Central memory CD8-positive, alpha-beta T cell (primary cell): ENCODE measurements at regions not wholly inside any gene's neighbourhood (a gene's known extent, or its start where the extent isn't known, plus 50 kb on each side); places are given as distances from the start of the nearest gene placed in this dataset.

Source experiments
- ATAC-seq: fragments of 150-1000 bp; cut with Tn5 transposase; replicated peaks from 2 replicates; pipeline ENCODE4 v1.10.0; 2022; ENCODE audit warnings: mild to moderate bottlenecking, moderate FRiP score, moderate number of reproducible peaks; ENCODE audit not compliant: poor library complexity, severe bottlenecking; ENCODE audit errors: extremely low read depth
- DNase-seq, 2 donors: peaks; one replicate each; pipeline ENCODE4 v3.0.0; 2021; ENCODE audit warnings: low spot score in 2 of 2
- H3K27ac Mint-ChIP-seq: one replicate; pipeline ENCODE4 v1.8.0; 2022; ENCODE audit warnings: low read depth, mild to moderate bottlenecking, moderate library complexity, mixed read lengths
- H3K27me3 Mint-ChIP-seq: one replicate; pipeline ENCODE4 v1.8.0; 2022; ENCODE audit warnings: mixed read lengths
- H3K36me3 Mint-ChIP-seq: one replicate; pipeline ENCODE4 v1.8.0; 2022; ENCODE audit warnings: mild to moderate bottlenecking, moderate library complexity, mixed read lengths; ENCODE audit not compliant: insufficient read depth
- H3K4me1 Mint-ChIP-seq: one replicate; pipeline ENCODE4 v1.8.0; 2022; ENCODE audit warnings: mixed read lengths
- H3K4me3 Mint-ChIP-seq: one replicate; pipeline ENCODE4 v1.8.0; 2022; ENCODE audit warnings: mild to moderate bottlenecking, moderate library complexity, mixed read lengths
- H3K9me3 Mint-ChIP-seq: one replicate; pipeline ENCODE4 v1.8.0; 2022; ENCODE audit warnings: mixed read lengths

DNA sequence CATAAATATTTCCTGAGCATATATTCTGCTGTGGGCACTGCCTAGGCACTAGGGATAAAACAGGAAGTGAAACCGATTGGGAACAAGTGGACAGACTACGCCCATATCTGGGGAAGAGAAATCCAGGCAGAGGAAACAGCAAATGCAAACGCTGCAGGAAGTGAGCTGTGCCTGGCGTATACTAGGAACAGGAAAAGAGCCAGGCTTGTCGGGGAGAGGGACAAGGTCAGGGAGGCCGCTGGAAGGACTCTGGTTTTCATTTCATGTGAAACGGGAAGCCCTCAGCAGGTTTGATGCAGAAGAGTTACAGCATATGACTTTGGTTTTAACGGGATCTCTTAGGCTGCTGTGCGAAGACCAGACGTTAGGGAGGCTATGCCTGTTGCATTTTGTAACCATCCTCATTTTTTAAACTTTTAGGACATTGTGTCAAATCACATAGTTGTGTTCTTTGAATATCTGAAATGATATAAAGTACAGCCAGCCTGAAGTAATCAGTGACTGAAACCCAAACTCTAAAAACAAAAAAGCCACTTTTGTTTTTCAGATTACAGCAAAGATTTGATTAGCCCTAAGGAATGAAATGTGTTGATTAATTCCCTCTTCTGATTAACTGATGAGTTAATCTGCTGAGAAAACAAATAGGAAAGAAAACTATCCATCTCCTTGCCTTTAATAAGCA is 110.2 kb upstream of the PIEZO2 start:
- no peak for ATAC-seq
- DNase-seq: no peak

DNA sequence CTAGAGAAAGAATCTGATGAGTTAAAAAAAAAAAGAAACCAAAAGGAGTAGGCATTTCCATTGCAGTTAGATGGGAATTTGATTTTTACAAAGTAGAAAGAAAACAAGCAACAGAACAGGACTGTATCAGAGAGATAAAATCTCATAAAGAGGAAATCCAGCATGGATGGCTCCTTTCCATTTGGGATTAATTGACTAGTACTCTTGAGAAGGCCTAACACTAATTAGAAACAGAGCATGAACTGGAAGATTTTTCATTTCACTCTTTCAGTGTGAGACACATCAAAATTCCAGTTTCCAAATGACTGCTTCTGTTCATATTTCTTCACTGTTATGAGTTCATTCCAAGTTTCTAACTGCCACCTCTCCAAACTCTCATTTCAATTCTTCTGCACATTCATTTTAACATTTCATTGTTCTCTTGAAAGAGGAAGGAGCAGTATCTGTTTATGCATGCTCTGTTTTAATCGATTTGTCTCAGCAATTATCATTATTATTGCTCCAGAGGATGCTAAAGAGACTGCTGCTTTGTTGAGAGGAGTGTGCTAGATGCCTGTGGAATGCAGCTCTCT is 108.8 kb upstream of the PIEZO2 start:
- Mint-ChIP-seq H3K36me3 (no peaks in the 10 kb centered on the region), H3K27ac (no peak overlapping the region), H3K4me1 (no peaks in the 10 kb centered on the region), H3K27me3 (no peaks in the 10 kb centered on the region), H3K4me3 (no peak overlapping the region), H3K9me3 (peaks cover 8% of the 10 kb centered on the region)
- DNase-seq (no peak), ATAC-seq (no peak)

More for the DNA sequence above, 110.2 kb upstream of the PIEZO2 start:
- no peaks in the 10 kb centered on the region for H3K27me3 Mint-ChIP-seq
- H3K4me3 Mint-ChIP-seq: no peak overlapping the region
- H3K9me3 Mint-ChIP-seq: peaks cover 16% of the 10 kb centered on the region
- no peak overlapping the region for H3K27ac Mint-ChIP-seq
- no peaks in the 10 kb centered on the region for H3K4me1 Mint-ChIP-seq
- H3K36me3 Mint-ChIP-seq: peaks cover 1% of the 10 kb centered on the region

- no peak for ATAC-seq
Observed at GRCh38 chr18:11256251-11256650, 106.9 kb upstream of the PIEZO2 start.

GRCh38 chr18:11251891-11252270 is 102.5 kb upstream of the PIEZO2 start:
- H3K27ac Mint-ChIP-seq: no peak overlapping the region
- peaks cover 5% of the 10 kb centered on the region for H3K9me3 Mint-ChIP-seq
- no peak overlapping the region for H3K4me3 Mint-ChIP-seq
- no peaks in the 10 kb centered on the region for H3K36me3 Mint-ChIP-seq
- no peaks in the 10 kb centered on the region for H3K4me1 Mint-ChIP-seq
- ATAC-seq (no peak), DNase-seq (no peak)
- H3K27me3 Mint-ChIP-seq: no peaks in the 10 kb centered on the region

More at GRCh38 chr18:11256251-11256650, 106.9 kb upstream of the PIEZO2 start:
- no peak overlapping the region for H3K27ac Mint-ChIP-seq
- no peaks in the 10 kb centered on the region for H3K36me3 Mint-ChIP-seq
- H3K27me3 Mint-ChIP-seq: no peaks in the 10 kb centered on the region
- H3K4me1 Mint-ChIP-seq: no peaks in the 10 kb centered on the region
- DNase-seq: no peak
- peaks cover 13% of the 10 kb centered on the region for H3K9me3 Mint-ChIP-seq
- H3K4me3 Mint-ChIP-seq: no peak overlapping the region

DNA sequence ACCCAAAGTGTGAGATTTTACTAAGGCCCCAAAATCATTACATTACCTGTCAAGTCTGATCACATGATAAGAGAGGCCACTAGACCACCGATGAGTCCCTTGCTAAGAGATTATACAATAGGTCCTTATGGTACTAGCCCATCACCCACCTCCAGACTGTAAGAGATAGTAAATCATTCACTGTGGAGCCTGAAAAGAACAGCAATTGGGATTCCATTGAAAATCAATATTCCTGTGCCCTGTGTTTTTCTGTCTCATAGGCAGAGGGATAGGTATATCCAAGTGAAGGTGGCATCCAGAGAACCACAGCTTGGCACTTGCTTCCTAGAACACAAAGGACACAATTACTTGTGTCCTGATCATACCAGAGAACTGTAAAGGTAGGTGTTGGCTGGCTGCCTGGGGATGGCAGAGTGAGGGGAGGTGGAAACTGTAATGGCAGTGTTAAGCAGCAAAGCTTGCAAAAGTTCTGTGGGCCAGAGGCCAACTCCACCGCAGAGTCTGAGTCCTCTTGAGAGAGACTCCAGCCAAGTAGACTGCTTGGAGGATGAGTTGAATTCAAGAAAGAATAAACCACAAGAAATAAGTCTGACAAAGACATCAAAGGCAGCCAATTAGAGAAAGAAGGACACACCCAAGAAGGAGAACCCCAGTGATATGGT is 102.0 kb upstream of the PIEZO2 start:
- Mint-ChIP-seq H3K27me3 (no peaks in the 10 kb centered on the region), H3K36me3 (no peaks in the 10 kb centered on the region), H3K27ac (no peak overlapping the region), H3K4me3 (no peak overlapping the region), H3K4me1 (no peaks in the 10 kb centered on the region), H3K9me3 (peaks cover 5% of the 10 kb centered on the region)
- ATAC-seq (no peak), DNase-seq (no peak)

GRCh38 chr18:11249391-11249790 is 100.0 kb upstream of the PIEZO2 start:
- Mint-ChIP-seq H3K9me3 (peaks cover 5% of the 10 kb centered on the region), H3K27ac (no peak overlapping the region), H3K4me1 (no peaks in the 10 kb centered on the region), H3K36me3 (no peaks in the 10 kb centered on the region), H3K27me3 (no peaks in the 10 kb centered on the region), H3K4me3 (no peak overlapping the region)
- no peak for ATAC-seq
- no peak for DNase-seq

GRCh38 chr18:11247381-11247970 is 98.1 kb upstream of the PIEZO2 start:
- Mint-ChIP-seq H3K4me3 (no peak overlapping the region), H3K36me3 (no peaks in the 10 kb centered on the region), H3K27ac (no peak overlapping the region), H3K4me1 (no peaks in the 10 kb centered on the region), H3K9me3 (peaks cover 10% of the 10 kb centered on the region), H3K27me3 (no peaks in the 10 kb centered on the region)
- DNase-seq (no peak), ATAC-seq (no peak)

DNA sequence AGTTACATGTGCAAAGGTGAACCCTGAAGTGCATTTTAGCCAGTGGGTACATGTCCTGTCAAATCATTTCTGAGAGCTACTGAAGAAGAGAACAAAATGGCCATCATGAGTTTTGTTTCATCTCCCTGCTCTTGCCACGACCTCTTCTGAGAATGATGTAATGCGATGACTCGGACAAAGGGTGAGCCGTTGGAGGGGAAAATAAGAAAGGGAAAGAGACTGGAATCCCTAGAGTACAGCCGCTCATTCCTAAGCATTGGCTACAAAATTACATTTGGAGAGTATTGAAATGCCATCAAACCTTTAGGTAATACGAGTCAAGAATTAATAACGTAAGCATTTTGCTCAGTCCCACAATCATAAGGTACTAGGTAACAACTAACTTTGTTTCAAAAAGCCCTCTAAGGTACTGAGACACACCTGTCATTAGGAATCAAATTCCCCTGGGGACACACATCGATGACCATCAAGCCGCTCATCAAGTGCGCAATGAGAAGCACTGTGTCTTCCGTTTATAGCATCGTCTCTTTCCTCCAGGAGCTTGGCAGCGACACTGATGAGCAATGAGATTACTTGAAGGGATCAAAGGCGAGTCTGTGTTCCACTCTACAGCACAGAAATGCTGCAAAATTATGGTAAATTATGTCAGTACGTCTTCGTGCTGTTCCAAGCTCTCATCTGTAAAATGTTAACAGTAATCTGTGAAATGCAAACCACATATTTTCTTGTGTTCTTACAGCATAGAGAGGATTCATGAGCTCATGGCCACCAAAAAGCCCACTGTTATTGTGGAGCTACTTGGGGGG is 97.3 kb upstream of the PIEZO2 start:
- ATAC-seq: no peak

DNA sequence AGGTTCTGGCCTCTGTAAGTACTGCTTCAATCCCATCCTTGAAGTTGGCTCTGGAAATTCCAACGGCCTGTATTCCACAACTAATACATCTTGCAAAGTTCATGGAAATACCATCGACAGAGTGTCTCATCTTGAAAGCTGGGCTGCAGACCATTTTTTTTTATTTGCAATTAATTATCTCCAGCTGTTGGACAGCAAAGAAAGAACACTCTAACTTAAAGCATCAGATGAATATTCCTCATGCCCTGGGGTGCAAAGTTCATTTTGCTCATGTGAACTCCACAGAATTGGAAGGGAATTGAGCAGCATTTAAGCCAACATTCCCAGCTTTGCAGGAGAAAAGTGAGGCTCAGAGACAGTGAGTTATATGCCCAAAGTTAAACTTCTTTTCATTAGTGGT is 96.5 kb upstream of the PIEZO2 start:
- H3K4me1 Mint-ChIP-seq: no peaks in the 10 kb centered on the region
- no peak overlapping the region for H3K4me3 Mint-ChIP-seq
- ATAC-seq (no peak), DNase-seq (no peak)
- H3K27me3 Mint-ChIP-seq: no peaks in the 10 kb centered on the region
- no peaks in the 10 kb centered on the region for H3K36me3 Mint-ChIP-seq
- peaks cover 5% of the 10 kb centered on the region for H3K9me3 Mint-ChIP-seq
- H3K27ac Mint-ChIP-seq: no peak overlapping the region

More for the DNA sequence above, 97.3 kb upstream of the PIEZO2 start:
- DNase-seq: no peak
- no peaks in the 10 kb centered on the region for H3K4me1 Mint-ChIP-seq
- H3K36me3 Mint-ChIP-seq: no peaks in the 10 kb centered on the region
- H3K27ac Mint-ChIP-seq: no peak overlapping the region
- no peak overlapping the region for H3K4me3 Mint-ChIP-seq
- no peaks in the 10 kb centered on the region for H3K27me3 Mint-ChIP-seq
- H3K9me3 Mint-ChIP-seq: peaks cover 6% of the 10 kb centered on the region

DNA sequence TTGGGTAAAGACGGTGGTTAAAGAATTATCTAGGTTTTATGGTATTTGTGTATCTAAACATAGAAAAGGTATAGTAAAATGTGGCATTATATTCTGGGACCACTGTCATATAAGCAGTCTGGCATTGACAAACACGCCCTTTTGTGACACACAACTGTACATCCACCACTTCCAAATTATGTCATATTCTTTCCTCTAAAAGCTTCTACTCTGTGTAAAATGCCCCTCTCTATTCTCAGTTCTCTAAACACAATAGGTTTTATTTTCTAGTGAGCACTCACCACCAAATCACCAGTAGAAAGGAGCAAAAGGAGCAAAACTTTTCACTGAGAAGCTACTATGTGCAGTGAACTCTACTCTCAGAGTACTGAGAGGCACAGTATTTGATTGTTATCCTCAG is 88.1 kb upstream of the PIEZO2 start:
- peaks cover 5% of the 10 kb centered on the region for H3K9me3 Mint-ChIP-seq
- H3K36me3 Mint-ChIP-seq: no peaks in the 10 kb centered on the region
- H3K4me3 Mint-ChIP-seq: no peak overlapping the region
- ATAC-seq (no peak), DNase-seq (no peak)
- H3K27ac Mint-ChIP-seq: no peak overlapping the region
- no peaks in the 10 kb centered on the region for H3K4me1 Mint-ChIP-seq
- H3K27me3 Mint-ChIP-seq: no peaks in the 10 kb centered on the region

GRCh38 chr18:11237066-11237465 is 87.7 kb upstream of the PIEZO2 start:
- Mint-ChIP-seq H3K27ac (no peak overlapping the region), H3K36me3 (no peaks in the 10 kb centered on the region), H3K4me1 (no peaks in the 10 kb centered on the region), H3K4me3 (no peak overlapping the region), H3K9me3 (peaks cover 4% of the 10 kb centered on the region), H3K27me3 (no peaks in the 10 kb centered on the region)
- ATAC-seq (no peak), DNase-seq (no peak)

DNA sequence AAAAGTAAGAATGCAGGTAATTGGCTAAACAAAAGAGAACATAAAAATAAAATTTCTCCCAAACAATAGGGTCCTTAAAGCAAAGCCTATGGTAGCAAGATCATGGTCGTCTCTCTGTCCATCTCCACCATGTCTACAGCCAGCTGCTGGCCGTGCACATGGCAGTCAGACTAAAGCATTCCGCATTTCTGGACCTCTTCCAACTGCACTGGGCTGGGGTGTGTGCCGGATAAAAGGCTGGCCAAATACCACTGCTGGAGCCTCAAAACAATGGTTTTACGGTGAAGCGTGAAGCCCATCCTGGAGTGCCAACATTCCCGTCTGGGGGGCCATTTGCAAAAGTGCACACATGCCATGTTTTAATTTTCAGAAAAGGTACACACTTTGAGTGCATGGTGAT is 74.8 kb upstream of the PIEZO2 start:
- Mint-ChIP-seq H3K27ac (no peak overlapping the region), H3K36me3 (no peaks in the 10 kb centered on the region), H3K4me3 (no peak overlapping the region), H3K4me1 (no peaks in the 10 kb centered on the region), H3K27me3 (no peaks in the 10 kb centered on the region), H3K9me3 (no peaks in the 10 kb centered on the region)
- ATAC-seq (no peak), DNase-seq (no peak)
